Ishikawa (cell line): ENCODE measurements at regions not wholly inside any gene's neighbourhood (a gene's known extent, or its start where the extent isn't known, plus 50 kb on each side); places are given as distances from the start of the nearest gene placed in this dataset.

ENCODE experiments used
- CEBPB ChIP-seq: IDR thresholded peaks from 2 replicates; pipeline ENCODE4 v1.6.1; 2012
- EGR1 ChIP-seq: IDR thresholded peaks from 2 replicates; pipeline ENCODE4 v1.6.1; 2012
- EP300 ChIP-seq: IDR thresholded peaks from 2 replicates; pipeline ENCODE4 v1.6.1; 2012; ENCODE audit warnings: borderline replicate concordance
- FOXM1 ChIP-seq: IDR thresholded peaks from 2 replicates; pipeline ENCODE4 v1.6.1; 2012; ENCODE audit warnings: low read depth, borderline replicate concordance
- MAX ChIP-seq: IDR thresholded peaks from 2 replicates; pipeline ENCODE4 v1.6.1; 2012
- RAD21 ChIP-seq: IDR thresholded peaks from 2 replicates; pipeline ENCODE4 v1.6.1; 2012; ENCODE audit warnings: low read depth
- REST ChIP-seq: IDR thresholded peaks from 2 replicates; pipeline ENCODE4 v1.6.1; 2012; ENCODE audit warnings: low read depth, mild to moderate bottlenecking
- TAF1 ChIP-seq: IDR thresholded peaks from 2 replicates; pipeline ENCODE4 v1.6.1; 2012; ENCODE audit warnings: low read depth, mild to moderate bottlenecking
- TCF12 ChIP-seq: IDR thresholded peaks from 2 replicates; pipeline ENCODE4 v1.6.1; 2012; ENCODE audit warnings: low read depth
- TEAD4 ChIP-seq: IDR thresholded peaks from 2 replicates; pipeline ENCODE4 v1.6.1; 2012
- USF1 ChIP-seq: IDR thresholded peaks from 2 replicates; pipeline ENCODE4 v1.6.1; 2012
- YY1 ChIP-seq: IDR thresholded peaks from 2 replicates; pipeline ENCODE4 v1.6.1; 2012; ENCODE audit warnings: low read depth
- ZBTB7A ChIP-seq: IDR thresholded peaks from 2 replicates; pipeline ENCODE4 v1.6.1; 2012; ENCODE audit warnings: low read depth

DNA sequence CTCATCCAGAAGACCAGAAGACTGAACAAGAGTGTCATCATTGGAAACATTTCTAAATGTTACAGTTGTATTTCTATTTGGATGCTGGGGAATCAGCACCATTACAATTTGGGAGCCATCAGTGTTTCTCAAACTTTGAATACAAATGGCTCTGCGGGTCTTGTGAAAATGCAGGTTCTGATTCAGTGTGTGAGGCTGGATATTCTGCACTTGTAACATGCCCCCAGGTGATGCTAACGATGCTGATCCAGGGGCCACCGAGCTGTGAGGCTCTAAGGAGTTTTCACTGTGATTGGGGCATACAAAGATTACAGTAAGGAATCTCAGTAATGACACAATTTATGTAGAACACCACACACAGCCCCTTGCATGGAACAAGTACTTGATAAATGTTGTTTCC lies 167.7 kb downstream of the ACTL7B start:
- TF ChIP-seq YY1 (no peak), EP300 (no peak), MAX (no peak), USF1 (no peak), EGR1 (no peak), RAD21 (no peak), REST (no peak), CEBPB (no peak), ZBTB7A (no peak), FOXM1 (no peak), TAF1 (no peak), TCF12 (no peak), TEAD4 (no peak)
